ENCODE measurements at regions not wholly inside any gene's neighbourhood (a gene's known extent, or its start where the extent isn't known, plus 50 kb on each side); places are given as distances from the start of the nearest gene placed in this dataset.

DNA sequence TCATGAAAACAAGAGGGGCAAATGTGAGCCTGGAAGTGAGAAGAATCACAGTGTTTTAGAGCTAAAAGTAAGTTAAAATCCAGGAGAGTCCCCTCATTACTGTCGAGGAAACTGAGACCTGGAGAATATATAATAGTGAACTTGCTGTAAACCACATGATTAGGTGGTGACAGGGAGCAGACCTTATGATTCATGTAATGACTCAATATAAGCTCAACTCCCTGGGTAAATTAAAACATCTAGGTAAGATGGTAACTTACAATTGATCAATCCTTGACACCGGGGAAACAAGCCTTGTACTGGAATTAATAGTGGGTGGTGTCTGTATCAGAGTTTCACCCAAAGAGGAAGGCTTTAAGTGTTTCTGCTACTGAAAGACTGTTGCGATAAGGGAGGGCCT lies 269.3 kb downstream of the SNAPC1 start:
- no peaks in the 10 kb centered on the region for H3K4me1 ChIP-seq (replicated peaks in 1 of 2; ENCODE audit: control insufficient read depth in 2 of 2, insufficient read depth in 2 of 2, low read length in 2 of 2)
- ATAC-seq (no peak), DNase-seq (ENCODE audit: extremely low read depth in 1 of 4, low spot score in 3 of 4) (no peak), FAIRE-seq (no peak)
- TF ChIP-seq ZNF146 (CRISPR knock-in tag; IDR thresholded peaks at IDR 0.05; ENCODE audit: unreplicated experiment): no peak
- TF ChIP-seq CBX8 (IDR thresholded peaks at IDR 0.05; ENCODE audit: borderline replicate concordance, extremely low read depth, low read depth, low read length, poor library complexity, severe bottlenecking): no peak
- TF ChIP-seq ZNF57 (CRISPR knock-in tag; IDR thresholded peaks at IDR 0.05): no peak
- no peak for TF ChIP-seq TAL1 (IDR thresholded peaks at IDR 0.05)
- no peak for TF ChIP-seq MCM2 (IDR thresholded peaks at IDR 0.05; ENCODE audit: low read depth)
- no peak for TF ChIP-seq ZNF347 (CRISPR knock-in tag; IDR thresholded peaks at IDR 0.05; ENCODE audit: low read depth)
- no peak for TF ChIP-seq ATF1 (CRISPR knock-in tag; IDR thresholded peaks at IDR 0.05)
- no peak for TF ChIP-seq ATF1 (tag; IDR thresholded peaks at IDR 0.05)
- TF ChIP-seq IRF2 (CRISPR knock-in tag; IDR thresholded peaks at IDR 0.05): no peak
- TF ChIP-seq, protein P1, sequence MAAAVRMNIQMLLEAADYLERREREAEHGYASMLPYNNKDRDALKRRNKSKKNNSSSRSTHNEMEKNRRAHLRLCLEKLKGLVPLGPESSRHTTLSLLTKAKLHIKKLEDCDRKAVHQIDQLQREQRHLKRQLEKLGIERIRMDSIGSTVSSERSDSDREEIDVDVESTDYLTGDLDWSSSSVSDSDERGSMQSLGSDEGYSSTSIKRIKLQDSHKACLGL (CRISPR knock-in tag; IDR thresholded peaks at IDR 0.05; ENCODE audit: borderline replicate concordance, poor library complexity, severe bottlenecking): no peak
- TF ChIP-seq, protein P2, sequence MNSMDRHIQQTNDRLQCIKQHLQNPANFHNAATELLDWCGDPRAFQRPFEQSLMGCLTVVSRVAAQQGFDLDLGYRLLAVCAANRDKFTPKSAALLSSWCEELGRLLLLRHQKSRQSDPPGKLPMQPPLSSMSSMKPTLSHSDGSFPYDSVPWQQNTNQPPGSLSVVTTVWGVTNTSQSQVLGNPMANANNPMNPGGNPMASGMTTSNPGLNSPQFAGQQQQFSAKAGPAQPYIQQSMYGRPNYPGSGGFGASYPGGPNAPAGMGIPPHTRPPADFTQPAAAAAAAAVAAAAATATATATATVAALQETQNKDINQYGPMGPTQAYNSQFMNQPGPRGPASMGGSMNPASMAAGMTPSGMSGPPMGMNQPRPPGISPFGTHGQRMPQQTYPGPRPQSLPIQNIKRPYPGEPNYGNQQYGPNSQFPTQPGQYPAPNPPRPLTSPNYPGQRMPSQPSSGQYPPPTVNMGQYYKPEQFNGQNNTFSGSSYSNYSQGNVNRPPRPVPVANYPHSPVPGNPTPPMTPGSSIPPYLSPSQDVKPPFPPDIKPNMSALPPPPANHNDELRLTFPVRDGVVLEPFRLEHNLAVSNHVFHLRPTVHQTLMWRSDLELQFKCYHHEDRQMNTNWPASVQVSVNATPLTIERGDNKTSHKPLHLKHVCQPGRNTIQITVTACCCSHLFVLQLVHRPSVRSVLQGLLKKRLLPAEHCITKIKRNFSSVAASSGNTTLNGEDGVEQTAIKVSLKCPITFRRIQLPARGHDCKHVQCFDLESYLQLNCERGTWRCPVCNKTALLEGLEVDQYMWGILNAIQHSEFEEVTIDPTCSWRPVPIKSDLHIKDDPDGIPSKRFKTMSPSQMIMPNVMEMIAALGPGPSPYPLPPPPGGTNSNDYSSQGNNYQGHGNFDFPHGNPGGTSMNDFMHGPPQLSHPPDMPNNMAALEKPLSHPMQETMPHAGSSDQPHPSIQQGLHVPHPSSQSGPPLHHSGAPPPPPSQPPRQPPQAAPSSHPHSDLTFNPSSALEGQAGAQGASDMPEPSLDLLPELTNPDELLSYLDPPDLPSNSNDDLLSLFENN (IDR thresholded peaks at IDR 0.05; ENCODE audit: low read depth in 2 of 2, low read length in 2 of 2): no peak
- CTCF ChIA-PET (ENCODE audit: low intra/inter-chr PET ratio): no interaction called here
- H3K36me3 ChIP-seq (ENCODE audit: control insufficient read depth, insufficient read depth, low read length): no peaks in the 10 kb centered on the region
- H3K9me3 ChIP-seq (replicated peaks; ENCODE audit: control insufficient read depth, insufficient read depth, low read depth, low read length): no peaks in the 10 kb centered on the region
- no peaks in the 10 kb centered on the region for H4K20me1 ChIP-seq (replicated peaks; ENCODE audit: control insufficient read depth, insufficient read depth, low read length)
- POLR2A ChIA-PET: no interaction called here
- in situ Hi-C loops (cut with MboI) (no loop called here), intact Hi-C loops (cut with micrococcal nuclease) (no loop called here)
- no peak overlapping the region for H3K27ac ChIP-seq (ENCODE audit: extremely low read depth, low read depth, low read length)
- H3K4me3 ChIP-seq: no peak overlapping the region
- no peaks in the 10 kb centered on the region for H3K9me1 ChIP-seq (ENCODE audit: control insufficient read depth, insufficient read depth, low read length)
- no peak overlapping the region for H3K9ac ChIP-seq (ENCODE audit: insufficient read depth in 1 of 2, low read depth in 2 of 2, low read length in 2 of 2)
- 3% methylated on average over 3 of the region's 3 CpGs for WGBS (ENCODE audit: insufficient coverage, low coverage, missing lambda C conversion rate)
- H3K4me2 ChIP-seq (ENCODE audit: insufficient read depth, low read length): no peak overlapping the region
- no peaks in the 10 kb centered on the region; a peak in 1 of 5 replicates for H3K27me3 ChIP-seq (ENCODE audit: control insufficient read depth in 2 of 2, insufficient read depth in 2 of 2, low read length in 2 of 2)
- BruUV-seq (replicated peaks): no TSS peak
- no peak overlapping the region for H2AFZ ChIP-seq (ENCODE audit: low read depth, low read length)
- no peaks in the 10 kb centered on the region for H3K79me2 ChIP-seq (ENCODE audit: control insufficient read depth, insufficient read depth, low read length)
